HCT116 (cell line): ENCODE measurements at regions not wholly inside any gene's neighbourhood (a gene's known extent, or its start where the extent isn't known, plus 50 kb on each side); places are given as distances from the start of the nearest gene placed in this dataset.

Experiments
- ATAC-seq: fragments of 200-7000 bp; cut with Tn5 transposase; 2 replicates; pipeline ENCODE4 v1.9.1; 2020; ENCODE audit warnings: mild to moderate bottlenecking, moderate library complexity
- BruUV-seq: library from RNA; stranded (reverse); fragments of 400-500 nt; replicated peaks from 2 replicates; lab custom pipeline; 2021; lab: Mats Ljungman, UMichigan
- CTCF ChIA-PET: fragments of 300-600 bp; sonication (Branson Sonifier 250); formaldehyde crosslinking; loops from one replicate; lab custom pipeline; 2021; ENCODE audit warnings: antibody characterized with exemption; lab: Charles Lee
- POLR2A ChIA-PET: fragments of 300-600, 350-600 bp; sonication (Branson Sonifier 250); formaldehyde crosslinking; loops from one replicate; lab custom pipeline; 2021; ENCODE audit warnings: antibody characterized with exemption; lab: Charles Lee
- RAD21 ChIA-PET, 2 experiments: fragments of 300-600 bp; sonication (Branson Sonifier 250); formaldehyde crosslinking; loops; one replicate each; lab custom pipeline; 2023; ENCODE audit warnings: low total read pairs in 2 of 2; ENCODE audit not compliant: uncharacterized antibody in 2 of 2, unreplicated experiment in 2 of 2, low non-redundant PET in 1 of 2; lab: Charles Lee
- DNase-seq: peaks from one replicate; pipeline ENCODE4 v3.0.0-alpha.2; 2010; ENCODE audit warnings: low read depth, low spot score
- H2AFZ ChIP-seq: fragments of 200-600 bp; shearing (Covaris generic), sonication (generic); 2 replicates; pipeline ENCODE4 v1.6.1; 2017; ENCODE audit warnings: low read depth, mixed run types, mixed read lengths, antibody characterized with exemption, low read length; ENCODE audit not compliant: poor library complexity, severe bottlenecking
- H3K27ac ChIP-seq: 2 replicates; pipeline ENCODE4 v1.5.1; 2012; ENCODE audit warnings: low read depth, low read length
- H3K27me3 ChIP-seq: fragments of 200-600 bp; sonication (generic); 2 replicates; pipeline ENCODE4 v1.6.1; 2016; ENCODE audit warnings: mixed run types, low read length, mixed read lengths; ENCODE audit not compliant: insufficient read depth
- H3K36me3 ChIP-seq, 2 experiments: fragments of 200-500 bp in 1 of 2; fragments of 200-600 bp in 1 of 2; sonication (Bioruptor generic) in 1 of 2; sonication (generic) in 1 of 2; 2 replicates each; pipeline versions ENCODE4 v1.5.1 to v1.6.1; 2014 to 2016; ENCODE audit warnings: low read length in 2 of 2, inconsistent platforms in 1 of 2, mixed read lengths in 1 of 2, mixed run types in 1 of 2; ENCODE audit not compliant: insufficient read depth in 2 of 2, control insufficient read depth in 1 of 2
- H3K4me1 ChIP-seq, 2 experiments: fragments of 200-600 bp in 1 of 2; sonication (generic) in 1 of 2; 2 replicates each; pipeline versions ENCODE4 v1.5.1 to v1.6.1; 2012 to 2017; ENCODE audit warnings: low read length in 2 of 2, inconsistent platforms in 1 of 2, mild to moderate bottlenecking in 1 of 2, mixed read lengths in 1 of 2, mixed run types in 1 of 2, moderate library complexity in 1 of 2; ENCODE audit not compliant: insufficient read depth in 2 of 2, control insufficient read depth in 1 of 2
- H3K4me2 ChIP-seq: fragments of 200-600 bp; sonication (generic); 2 replicates; pipeline ENCODE4 v1.6.1; 2017; ENCODE audit warnings: mixed run types, low read length, mixed read lengths
- H3K4me3 ChIP-seq, 2 experiments: fragments of 200-600 bp in 1 of 2; sonication (generic) in 1 of 2; replicated peaks in 1 of 2; 2 replicates each; pipeline ENCODE4 v1.5.1; 2011 to 2016; ENCODE audit warnings: low read length in 2 of 2, control low read depth in 1 of 2, low read depth in 1 of 2, mild to moderate bottlenecking in 1 of 2, mixed read lengths in 1 of 2, mixed run types in 1 of 2
- H3K79me2 ChIP-seq: fragments of 200-600 bp; sonication (generic); 2 replicates; pipeline ENCODE4 v1.6.1; 2017; ENCODE audit warnings: mild to moderate bottlenecking, mixed run types, low read length, moderate library complexity, mixed read lengths; ENCODE audit not compliant: insufficient read depth
- H3K9ac ChIP-seq: fragments of 200-600 bp; sonication (generic); 2 replicates; pipeline ENCODE4 v1.6.1; 2016; ENCODE audit warnings: low read length, mixed read lengths
- H3K9me2 ChIP-seq: fragments of 200-600 bp; sonication (generic), shearing (Covaris generic); 2 replicates; pipeline ENCODE4 v1.6.1; 2017; ENCODE audit warnings: mixed run types, mild to moderate bottlenecking, moderate library complexity; ENCODE audit not compliant: insufficient read depth
- H3K9me3 ChIP-seq, 2 experiments: fragments of 200-500 bp in 1 of 2; fragments of 200-600 bp in 1 of 2; sonication (Bioruptor generic) in 1 of 2; sonication (generic) in 1 of 2; 2 replicates each; pipeline ENCODE4 v1.6.1; 2014 to 2017; ENCODE audit warnings: low read length in 2 of 2, mixed read lengths in 2 of 2, inconsistent platforms in 1 of 2, low read depth in 1 of 2, mild to moderate bottlenecking in 1 of 2, mixed run types in 1 of 2, moderate library complexity in 1 of 2; ENCODE audit not compliant: control insufficient read depth in 1 of 2, insufficient read depth in 1 of 2
- H4K20me1 ChIP-seq: fragments of 200-600 bp; sonication (generic), shearing (Covaris generic); 2 replicates; pipeline ENCODE4 v1.6.1; 2017; ENCODE audit warnings: mixed run types, mild to moderate bottlenecking, moderate library complexity; ENCODE audit not compliant: insufficient read depth
- EZH2phosphoT487 ChIP-seq: fragments of 200-600 bp; IDR thresholded peaks from 2 replicates; pipeline ENCODE4 v1.6.1; 2018; ENCODE audit warnings: antibody characterized with exemption, borderline replicate concordance
- MAX ChIP-seq: IDR thresholded peaks from 2 replicates; pipeline ENCODE4 v1.6.1; 2012
- RAD21 ChIP-seq: IDR thresholded peaks from 2 replicates; pipeline ENCODE4 v1.6.1; 2012; ENCODE audit warnings: low read depth, mild to moderate bottlenecking
- TCF7L2 ChIP-seq: IDR thresholded peaks from 2 replicates; pipeline ENCODE4 v1.7.0; 2011; ENCODE audit warnings: borderline replicate concordance, inconsistent platforms; ENCODE audit not compliant: insufficient read depth, insufficient read length; ENCODE audit errors: extremely low read depth
- intact Hi-C: fragments of 100-400 bp; cut with micrococcal nuclease; formaldehyde crosslinking; loops from 2 replicates; pipeline ENCODE4 v1.10.0; 2022
- TF ChIP-seq, protein P1 (sequence below): IDR thresholded peaks from 2 replicates; pipeline ENCODE4 v1.6.1; 2012; ENCODE audit warnings: low read depth

- TF ChIP-seq, protein P1, sequence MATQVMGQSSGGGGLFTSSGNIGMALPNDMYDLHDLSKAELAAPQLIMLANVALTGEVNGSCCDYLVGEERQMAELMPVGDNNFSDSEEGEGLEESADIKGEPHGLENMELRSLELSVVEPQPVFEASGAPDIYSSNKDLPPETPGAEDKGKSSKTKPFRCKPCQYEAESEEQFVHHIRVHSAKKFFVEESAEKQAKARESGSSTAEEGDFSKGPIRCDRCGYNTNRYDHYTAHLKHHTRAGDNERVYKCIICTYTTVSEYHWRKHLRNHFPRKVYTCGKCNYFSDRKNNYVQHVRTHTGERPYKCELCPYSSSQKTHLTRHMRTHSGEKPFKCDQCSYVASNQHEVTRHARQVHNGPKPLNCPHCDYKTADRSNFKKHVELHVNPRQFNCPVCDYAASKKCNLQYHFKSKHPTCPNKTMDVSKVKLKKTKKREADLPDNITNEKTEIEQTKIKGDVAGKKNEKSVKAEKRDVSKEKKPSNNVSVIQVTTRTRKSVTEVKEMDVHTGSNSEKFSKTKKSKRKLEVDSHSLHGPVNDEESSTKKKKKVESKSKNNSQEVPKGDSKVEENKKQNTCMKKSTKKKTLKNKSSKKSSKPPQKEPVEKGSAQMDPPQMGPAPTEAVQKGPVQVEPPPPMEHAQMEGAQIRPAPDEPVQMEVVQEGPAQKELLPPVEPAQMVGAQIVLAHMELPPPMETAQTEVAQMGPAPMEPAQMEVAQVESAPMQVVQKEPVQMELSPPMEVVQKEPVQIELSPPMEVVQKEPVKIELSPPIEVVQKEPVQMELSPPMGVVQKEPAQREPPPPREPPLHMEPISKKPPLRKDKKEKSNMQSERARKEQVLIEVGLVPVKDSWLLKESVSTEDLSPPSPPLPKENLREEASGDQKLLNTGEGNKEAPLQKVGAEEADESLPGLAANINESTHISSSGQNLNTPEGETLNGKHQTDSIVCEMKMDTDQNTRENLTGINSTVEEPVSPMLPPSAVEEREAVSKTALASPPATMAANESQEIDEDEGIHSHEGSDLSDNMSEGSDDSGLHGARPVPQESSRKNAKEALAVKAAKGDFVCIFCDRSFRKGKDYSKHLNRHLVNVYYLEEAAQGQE, result no peak
- TF ChIP-seq, all 23 proteins: peak for 0
Measured at GRCh38 chr2:226273440-226273839, 526.2 kb downstream of the IRS1 start (continued).

DNA sequence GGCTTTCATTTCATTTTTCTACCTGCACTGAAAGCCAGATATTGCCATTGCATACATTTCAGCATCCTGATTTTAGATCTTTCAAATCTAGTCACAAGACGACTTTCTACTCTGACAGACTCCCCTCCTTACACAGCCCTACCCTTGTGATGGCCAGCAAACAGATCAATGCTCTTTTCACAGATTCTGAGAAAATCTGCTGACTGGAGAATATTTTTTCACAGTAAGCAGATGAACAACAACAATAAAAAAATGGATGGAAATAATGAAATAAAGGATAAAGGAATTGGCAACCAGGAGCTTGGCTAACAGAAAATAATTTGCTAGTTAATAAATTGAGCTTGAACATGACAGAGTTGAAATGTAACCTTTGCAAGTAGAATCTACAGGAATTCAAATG is 527.2 kb downstream of the IRS1 start:
- ATAC-seq (no peak), DNase-seq (no peak)
- Histone ChIP-seq H4K20me1 (no peaks in the 10 kb centered on the region), H3K4me1 (peaks cover 0 to 5% of the 10 kb centered on the region in 2 experiments; a peak in 1 of 4 replicates), H3K9ac (no peak overlapping the region), H3K27ac (no peak overlapping the region), H3K4me3 (no peak overlapping the region), H3K27me3 (no peaks in the 10 kb centered on the region), H3K36me3 (peaks cover 0 to 4% of the 10 kb centered on the region in 2 experiments; a peak in 1 of 4 replicates), H2AFZ (no peak overlapping the region), H3K9me2 (no peaks in the 10 kb centered on the region), H3K9me3 (no peaks in the 10 kb centered on the region), H3K4me2 (no peak overlapping the region), H3K79me2 (no peaks in the 10 kb centered on the region)
- no TSS peak for BruUV-seq
- POLR2A ChIA-PET, result no interaction called here
- CTCF ChIA-PET, result no interaction called here
- no peak for TF ChIP-seq EZH2phosphoT487
- no peak for TF ChIP-seq MAX
- no peak for TF ChIP-seq TCF7L2
- no peak for TF ChIP-seq RAD21
- intact Hi-C loops, result no loop called here
- RAD21 ChIA-PET, result no interaction called here
